RWPE2 (cell line): ENCODE measurements at regions not wholly inside any gene's neighbourhood (a gene's known extent, or its start where the extent isn't known, plus 50 kb on each side); places are given as distances from the start of the nearest gene placed in this dataset.

Experiments used
- ATAC-seq: fragments of 200-7000 bp; cut with Tn5 transposase; 3 replicates; pipeline ENCODE4 v1.9.1; 2021; ENCODE audit warnings: low read depth
- DNase-seq: peaks from one replicate; pipeline ENCODE4 v3.0.0-alpha.2; 2020; ENCODE audit warnings: low spot score
- H3K27ac ChIP-seq: fragments of 450-650 bp; 2 replicates; pipeline ENCODE4 v1.5.1; 2017; ENCODE audit warnings: mild to moderate bottlenecking; ENCODE audit not compliant: poor library complexity, severe bottlenecking
- H3K27me3 ChIP-seq: fragments of 250-450 bp; sonication (Bioruptor Pico); 2 replicates; pipeline ENCODE4 v1.5.1; 2021; ENCODE audit warnings: mild to moderate bottlenecking, moderate library complexity; ENCODE audit not compliant: insufficient read depth, poor library complexity, severe bottlenecking
- H3K36me3 ChIP-seq: fragments of 250-450 bp; sonication (Bioruptor Pico); 2 replicates; pipeline ENCODE4 v1.5.1; 2020; ENCODE audit warnings: low read depth, mild to moderate bottlenecking, moderate library complexity
- H3K4me1 ChIP-seq: fragments of 250-450 bp; sonication (Bioruptor Pico); 2 replicates; pipeline ENCODE4 v1.5.1; 2021; ENCODE audit warnings: mild to moderate bottlenecking, moderate library complexity; ENCODE audit not compliant: insufficient read depth, poor library complexity, severe bottlenecking
- H3K4me3 ChIP-seq: fragments of 250-450 bp; sonication (Bioruptor Pico); 2 replicates; pipeline ENCODE4 v1.5.1; 2021; ENCODE audit warnings: mild to moderate bottlenecking, moderate library complexity; ENCODE audit not compliant: severe bottlenecking
- H3K9me3 ChIP-seq: fragments of 250-450 bp; sonication (Bioruptor Pico); 2 replicates; pipeline ENCODE4 v1.5.1; 2021; ENCODE audit warnings: mild to moderate bottlenecking, moderate library complexity; ENCODE audit not compliant: severe bottlenecking
- CTCF ChIP-seq: fragments of 450-650 bp; IDR thresholded peaks from one replicate; pipeline ENCODE4 v1.5.1; 2017; ENCODE audit warnings: mild to moderate bottlenecking, moderate library complexity; ENCODE audit not compliant: poor library complexity, severe bottlenecking

GRCh38 chr6:103783329-103783728, 1076.4 kb downstream of the HACE1 start:
- Histone ChIP-seq H3K9me3 (no peaks in the 10 kb centered on the region), H3K27me3 (no peaks in the 10 kb centered on the region), H3K4me3 (no peak overlapping the region), H3K4me1 (no peaks in the 10 kb centered on the region), H3K27ac (no peak overlapping the region), H3K36me3 (no peaks in the 10 kb centered on the region)
- no peak for ATAC-seq
- no peak for DNase-seq
- no peak for TF ChIP-seq CTCF

- H3K27me3 ChIP-seq: no peaks in the 10 kb centered on the region
Observed at GRCh38 chr6:103769431-103769830, 1090.3 kb downstream of the HACE1 start.

DNA sequence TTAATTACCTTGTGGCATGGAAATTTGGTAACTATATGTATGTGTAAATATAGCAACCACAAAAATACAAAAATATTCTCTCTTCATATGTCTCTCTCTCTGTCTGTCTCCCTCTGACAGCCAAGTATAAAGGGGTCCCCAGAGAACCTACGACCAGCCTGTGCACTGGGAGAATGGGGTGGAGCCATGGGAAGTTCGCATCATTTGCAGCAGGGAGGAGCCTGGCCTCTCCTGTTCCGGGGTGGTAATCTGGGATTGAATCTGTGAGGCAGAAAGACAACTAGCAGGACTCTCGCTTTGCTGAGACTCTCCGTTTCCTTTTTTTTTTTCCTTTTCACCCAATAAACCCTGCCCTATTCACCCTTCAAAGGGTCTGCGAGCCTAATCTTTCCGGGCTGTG, 1109.1 kb downstream of the HACE1 start:
- Histone ChIP-seq H3K27me3 (no peaks in the 10 kb centered on the region), H3K9me3 (no peaks in the 10 kb centered on the region), H3K4me3 (no peak overlapping the region), H3K27ac (no peak overlapping the region), H3K4me1 (no peaks in the 10 kb centered on the region), H3K36me3 (no peaks in the 10 kb centered on the region)
- DNase-seq (no peak), ATAC-seq (no peak)
- no peak for TF ChIP-seq CTCF

More at GRCh38 chr6:103769431-103769830, 1090.3 kb downstream of the HACE1 start:
- no peaks in the 10 kb centered on the region for H3K9me3 ChIP-seq
- ATAC-seq (no peak), DNase-seq (no peak)
- TF ChIP-seq CTCF: no peak
- no peak overlapping the region for H3K4me3 ChIP-seq
- H3K27ac ChIP-seq: no peak overlapping the region
- no peaks in the 10 kb centered on the region for H3K4me1 ChIP-seq
- no peaks in the 10 kb centered on the region for H3K36me3 ChIP-seq

DNA sequence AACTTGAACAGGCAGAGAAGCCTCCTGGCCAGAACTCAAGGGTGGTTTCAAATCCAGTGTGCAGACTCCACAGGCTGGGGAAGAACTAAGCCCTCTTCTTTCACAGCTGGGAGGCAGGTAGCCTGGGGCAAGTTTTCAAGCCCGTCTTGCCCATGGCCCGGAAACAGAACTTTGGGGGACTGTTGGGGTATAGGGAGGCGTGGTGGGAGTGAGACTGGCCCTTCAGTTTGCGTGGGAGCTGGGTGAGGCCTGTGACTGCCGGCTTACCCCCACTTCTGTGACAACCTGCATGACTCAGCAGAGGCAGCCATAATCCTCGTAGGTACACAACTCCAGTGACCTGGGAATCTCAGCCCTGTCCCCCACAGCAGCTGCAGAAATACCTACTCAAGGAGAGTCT, 1125.7 kb downstream of the HACE1 start:
- no peaks in the 10 kb centered on the region for H3K4me1 ChIP-seq
- ATAC-seq (no peak), DNase-seq (no peak)
- H3K9me3 ChIP-seq: no peaks in the 10 kb centered on the region
- H3K4me3 ChIP-seq: no peak overlapping the region
- no peaks in the 10 kb centered on the region for H3K36me3 ChIP-seq
- H3K27me3 ChIP-seq: peaks cover 6% of the 10 kb centered on the region
- TF ChIP-seq CTCF: no peak
- no peak overlapping the region for H3K27ac ChIP-seq

GRCh38 chr6:103729658-103730057, 1130.1 kb downstream of the HACE1 start:
- H3K4me3 ChIP-seq: no peak overlapping the region
- no peaks in the 10 kb centered on the region for H3K36me3 ChIP-seq
- H3K27me3 ChIP-seq: no peaks in the 10 kb centered on the region
- DNase-seq: no peak
- H3K4me1 ChIP-seq: no peaks in the 10 kb centered on the region
- ATAC-seq: no peak
- no peaks in the 10 kb centered on the region for H3K9me3 ChIP-seq
- no peak for TF ChIP-seq CTCF
- H3K27ac ChIP-seq: no peak overlapping the region
